SU-DHL-6 (cell line): ENCODE measurements at regions not wholly inside any gene's neighbourhood (a gene's known extent, or its start where the extent isn't known, plus 50 kb on each side); places are given as distances from the start of the nearest gene placed in this dataset.

Source experiments
- H2AFZ ChIP-seq: fragments of 200-600 bp; sonication (generic); 2 replicates; pipeline ENCODE4 v1.6.1; 2014; ENCODE audit warnings: low read depth, mild to moderate bottlenecking, moderate library complexity, mixed read lengths, antibody characterized with exemption, low read length; ENCODE audit not compliant: severe bottlenecking
- H3F3A ChIP-seq: fragments of 200-600 bp; shearing (Covaris generic); 2 replicates; pipeline ENCODE4 v1.6.0; 2016; ENCODE audit warnings: antibody characterized with exemption, mild to moderate bottlenecking; ENCODE audit not compliant: insufficient read depth
- H3K27ac ChIP-seq: fragments of 200-600 bp; sonication (generic); 2 replicates; pipeline ENCODE4 v1.5.1; 2016; ENCODE audit warnings: low read depth, mild to moderate bottlenecking, low read length, moderate library complexity, mixed read lengths
- H3K27me3 ChIP-seq: fragments of 200-600 bp; sonication (generic), shearing (Covaris generic); 2 replicates; pipeline ENCODE4 v1.6.0; 2014; ENCODE audit warnings: mild to moderate bottlenecking, low read length
- H3K36me3 ChIP-seq: fragments of 200-600 bp; sonication (generic); 2 replicates; pipeline ENCODE4 v1.6.1; 2014; ENCODE audit warnings: mild to moderate bottlenecking, low read length, mixed read lengths
- H3K4me2 ChIP-seq: fragments of 300-600, 200-600 bp; shearing (Covaris generic), sonication (generic); 2 replicates; pipeline ENCODE4 v1.6.0; 2014; ENCODE audit warnings: low read length, low read depth, mild to moderate bottlenecking; ENCODE audit not compliant: poor library complexity, severe bottlenecking
- H3K4me3 ChIP-seq: fragments of 200-600 bp; sonication (generic); 2 replicates; pipeline ENCODE4 v1.5.1; 2014; ENCODE audit warnings: antibody characterized with exemption, low read length, mild to moderate bottlenecking, mixed read lengths; ENCODE audit not compliant: insufficient read depth, poor library complexity, severe bottlenecking
- H3K79me2 ChIP-seq: fragments of 200-600 bp; sonication (generic); 2 replicates; pipeline ENCODE4 v1.6.1; 2014; ENCODE audit warnings: mild to moderate bottlenecking, low read length, moderate library complexity; ENCODE audit not compliant: insufficient read depth
- H3K9ac ChIP-seq: fragments of 200-600 bp; sonication (generic); 2 replicates; pipeline ENCODE4 v1.7.0; 2014; ENCODE audit warnings: mild to moderate bottlenecking, low read length
- H3K9me2 ChIP-seq: fragments of 200-600 bp; sonication (generic); replicated peaks from 2 replicates; pipeline ENCODE4 v1.6.1; 2014; ENCODE audit warnings: low read length; ENCODE audit not compliant: insufficient read depth
- H3K9me3 ChIP-seq: fragments of 200-600 bp; sonication (generic); 2 replicates; pipeline ENCODE4 v1.6.1; 2014; ENCODE audit warnings: low read length, mixed read lengths; ENCODE audit not compliant: insufficient read depth
- H4K20me1 ChIP-seq: fragments of 200-600 bp; sonication (generic); 2 replicates; pipeline ENCODE4 v1.6.1; 2014; ENCODE audit warnings: low read depth, mild to moderate bottlenecking, antibody characterized with exemption, low read length, moderate library complexity, mixed read lengths
- EZH2phosphoT487 ChIP-seq: fragments of 200-600 bp; sonication (generic), shearing (Covaris generic); conservative IDR thresholded peaks from 2 replicates; pipeline ENCODE4 v1.6.1; 2018; ENCODE audit warnings: mild to moderate bottlenecking, antibody characterized with exemption, low read length, moderate library complexity, mixed read lengths
- TF ChIP-seq, protein P1 (sequence below): fragments of 200-600 bp; sonication (generic); IDR thresholded peaks from one replicate; pipeline ENCODE4 v1.5.1; 2017; ENCODE audit warnings: antibody characterized with exemption, mild to moderate bottlenecking, low read length, moderate library complexity; ENCODE audit not compliant: insufficient read depth, poor library complexity, severe bottlenecking

GRCh38 chr4:188819233-188819632 is 680.0 kb downstream of the TRIML1 start:
- Histone ChIP-seq H3K9me3 (no peaks in the 10 kb centered on the region), H3K36me3 (no peaks in the 10 kb centered on the region), H3K9ac (no peak overlapping the region), H3K9me2 (no peaks in the 10 kb centered on the region), H3K4me2 (no peak overlapping the region), H3K4me3 (no peak overlapping the region), H4K20me1 (no peaks in the 10 kb centered on the region), H3K79me2 (no peaks in the 10 kb centered on the region), H3K27me3 (no peaks in the 10 kb centered on the region), H3K27ac (no peak overlapping the region), H2AFZ (no peak overlapping the region), H3F3A (no peaks in the 10 kb centered on the region)
- TF ChIP-seq, protein P1, sequence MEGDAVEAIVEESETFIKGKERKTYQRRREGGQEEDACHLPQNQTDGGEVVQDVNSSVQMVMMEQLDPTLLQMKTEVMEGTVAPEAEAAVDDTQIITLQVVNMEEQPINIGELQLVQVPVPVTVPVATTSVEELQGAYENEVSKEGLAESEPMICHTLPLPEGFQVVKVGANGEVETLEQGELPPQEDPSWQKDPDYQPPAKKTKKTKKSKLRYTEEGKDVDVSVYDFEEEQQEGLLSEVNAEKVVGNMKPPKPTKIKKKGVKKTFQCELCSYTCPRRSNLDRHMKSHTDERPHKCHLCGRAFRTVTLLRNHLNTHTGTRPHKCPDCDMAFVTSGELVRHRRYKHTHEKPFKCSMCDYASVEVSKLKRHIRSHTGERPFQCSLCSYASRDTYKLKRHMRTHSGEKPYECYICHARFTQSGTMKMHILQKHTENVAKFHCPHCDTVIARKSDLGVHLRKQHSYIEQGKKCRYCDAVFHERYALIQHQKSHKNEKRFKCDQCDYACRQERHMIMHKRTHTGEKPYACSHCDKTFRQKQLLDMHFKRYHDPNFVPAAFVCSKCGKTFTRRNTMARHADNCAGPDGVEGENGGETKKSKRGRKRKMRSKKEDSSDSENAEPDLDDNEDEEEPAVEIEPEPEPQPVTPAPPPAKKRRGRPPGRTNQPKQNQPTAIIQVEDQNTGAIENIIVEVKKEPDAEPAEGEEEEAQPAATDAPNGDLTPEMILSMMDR, result no peak
- TF ChIP-seq EZH2phosphoT487, result no peak

- no peaks in the 10 kb centered on the region for H3K27me3 ChIP-seq
- H3K4me2 ChIP-seq, result no peak overlapping the region
- TF ChIP-seq EZH2phosphoT487, result no peak
- TF ChIP-seq, protein P1, result no peak
- H3K9me2 ChIP-seq, result no peaks in the 10 kb centered on the region
- H3K9ac ChIP-seq, result no peak overlapping the region
- H4K20me1 ChIP-seq, result no peaks in the 10 kb centered on the region
- no peaks in the 10 kb centered on the region for H3K9me3 ChIP-seq
- no peaks in the 10 kb centered on the region for H3K36me3 ChIP-seq
- no peak overlapping the region for H2AFZ ChIP-seq
- H3K27ac ChIP-seq, result no peak overlapping the region
- H3F3A ChIP-seq, result no peaks in the 10 kb centered on the region
- H3K4me3 ChIP-seq, result no peak overlapping the region
- H3K79me2 ChIP-seq, result no peaks in the 10 kb centered on the region
These were observed 682.3 kb downstream of the TRIML1 start for GRCh38 chr4:188821500-188821899.

GRCh38 chr4:188822698-188823097 is 683.5 kb downstream of the TRIML1 start:
- H3K4me2 ChIP-seq, result no peak overlapping the region
- H3K36me3 ChIP-seq, result no peaks in the 10 kb centered on the region
- H3K27ac ChIP-seq, result no peak overlapping the region
- no peak overlapping the region for H3K9ac ChIP-seq
- no peaks in the 10 kb centered on the region for H3K27me3 ChIP-seq
- H3K9me3 ChIP-seq, result no peaks in the 10 kb centered on the region
- no peaks in the 10 kb centered on the region for H4K20me1 ChIP-seq
- no peak overlapping the region for H3K4me3 ChIP-seq
- TF ChIP-seq, protein P1, result no peak
- no peak for TF ChIP-seq EZH2phosphoT487
- H2AFZ ChIP-seq, result no peak overlapping the region
- no peaks in the 10 kb centered on the region for H3K9me2 ChIP-seq
- no peaks in the 10 kb centered on the region for H3F3A ChIP-seq
- H3K79me2 ChIP-seq, result no peaks in the 10 kb centered on the region
